ENCODE measurements at regions not wholly inside any gene's neighbourhood (a gene's known extent, or its start where the extent isn't known, plus 50 kb on each side); places are given as distances from the start of the nearest gene placed in this dataset.
"Not testable (repeated sequence)": the region's sequence is repeated elsewhere in the genome, so short reads cannot be mapped to it uniquely, and the experiment has no call there.

- TF ChIP-seq POLR2A (IDR thresholded peaks at IDR 0.05) (no peak), CTCF (IDR thresholded peaks at IDR 0.05) (no peak)
- H3K4me3 ChIP-seq, result no peak overlapping the region
- H3K36me3 ChIP-seq, result no peaks in the 10 kb centered on the region
- no peak for ATAC-seq
- intact Hi-C loops (cut with DNase I), result no loop called here
- H3K9me3 ChIP-seq, result no peaks in the 10 kb centered on the region
- no peaks in the 10 kb centered on the region for H3K27me3 ChIP-seq
- WGBS (ENCODE audit: insufficient coverage, low coverage, low lambda C conversion rate, missing lambda C conversion rate), result 52% methylated on average over 3 of the region's 4 CpGs
- no peak for DNase-seq
- no peaks in the 10 kb centered on the region for H3K4me1 ChIP-seq
- no peak overlapping the region for H3K27ac ChIP-seq
Observed at GRCh38 chr3:177705976-177706823, 508.9 kb upstream of the TBL1XR1 start.

- H3K27me3 ChIP-seq; H3K9me3 ChIP-seq; H3K36me3 ChIP-seq; H3K4me3 ChIP-seq; H3K27ac ChIP-seq; H3K4me1 ChIP-seq; intact Hi-C loops (cut with DNase I); DNase-seq; ATAC-seq: not testable (repeated sequence)
- 87% methylated on average over 5 of the region's 7 CpGs for WGBS (ENCODE audit: insufficient coverage, low coverage, low lambda C conversion rate, missing lambda C conversion rate)
Observed at GRCh38 chr3:177709470-177709869, 512.2 kb upstream of the TBL1XR1 start.

- H3K36me3 ChIP-seq, result no peaks in the 10 kb centered on the region
- no peak for DNase-seq
- intact Hi-C loops (cut with DNase I), result no loop called here
- no peaks in the 10 kb centered on the region for H3K4me1 ChIP-seq
- H3K27me3 ChIP-seq, result no peaks in the 10 kb centered on the region
- no peak overlapping the region for H3K27ac ChIP-seq
- H3K4me3 ChIP-seq, result no peak overlapping the region
- TF ChIP-seq CTCF (IDR thresholded peaks at IDR 0.05), result no peak
- ATAC-seq, result no peak
- no peaks in the 10 kb centered on the region for H3K9me3 ChIP-seq
Observed at GRCh38 chr3:177710506-177710905, 513.2 kb upstream of the TBL1XR1 start.

- no peak for TF ChIP-seq POLR2A (IDR thresholded peaks at IDR 0.05)
- no peak for TF ChIP-seq CTCF (IDR thresholded peaks at IDR 0.05)
- intact Hi-C loops (cut with DNase I), result no loop called here
- 95% methylated on average over 4 of the region's 4 CpGs for WGBS (ENCODE audit: insufficient coverage, low coverage, low lambda C conversion rate, missing lambda C conversion rate)
- Histone ChIP-seq H3K9me3 (no peaks in the 10 kb centered on the region), H3K4me1 (no peaks in the 10 kb centered on the region), H3K27me3 (no peaks in the 10 kb centered on the region), H3K36me3 (no peaks in the 10 kb centered on the region), H3K4me3 (no peak overlapping the region), H3K27ac (no peak overlapping the region)
- ATAC-seq (no peak), DNase-seq (no peak)
Observed at GRCh38 chr3:177711637-177712036, 514.4 kb upstream of the TBL1XR1 start.

GRCh38 chr3:177713928-177714900 is 516.9 kb upstream of the TBL1XR1 start:
- no peak overlapping the region for H3K4me3 ChIP-seq
- H3K36me3 ChIP-seq, result no peaks in the 10 kb centered on the region
- no peak overlapping the region for H3K27ac ChIP-seq
- H3K9me3 ChIP-seq, result no peaks in the 10 kb centered on the region
- DNase-seq, result no peak
- H3K4me1 ChIP-seq, result no peaks in the 10 kb centered on the region
- TF ChIP-seq POLR2A (IDR thresholded peaks at IDR 0.05) (no peak), CTCF (IDR thresholded peaks at IDR 0.05) (no peak)
- no peaks in the 10 kb centered on the region for H3K27me3 ChIP-seq
- WGBS (ENCODE audit: insufficient coverage, low coverage, low lambda C conversion rate, missing lambda C conversion rate), result 82% methylated on average over 3 of the region's 3 CpGs
- intact Hi-C loops (cut with DNase I), result no loop called here
- ATAC-seq, result no peak
